ENCODE measurements at regions not wholly inside any gene's neighbourhood (a gene's known extent, or its start where the extent isn't known, plus 50 kb on each side); places are given as distances from the start of the nearest gene placed in this dataset.

DNA sequence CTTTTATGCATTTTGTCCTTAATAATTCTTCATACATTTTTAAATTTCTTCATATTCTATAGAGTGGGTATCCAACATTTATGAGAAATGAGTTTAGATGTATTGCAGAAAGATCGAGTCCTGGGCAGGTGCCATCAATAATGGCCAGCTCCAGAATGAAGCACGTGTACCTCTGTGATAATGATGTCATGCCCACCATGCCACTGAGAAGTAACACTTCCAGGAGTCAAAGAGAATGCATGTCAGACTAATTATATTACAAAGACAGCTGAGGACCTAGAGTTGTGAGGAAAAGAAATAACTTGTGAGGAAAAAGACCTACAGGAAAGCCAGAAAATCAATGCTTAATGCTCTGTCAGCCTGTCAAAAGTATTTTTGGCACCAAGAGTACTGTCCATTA is 157.4 kb upstream of the P2RY1 start:
- no peaks in the 10 kb centered on the region for H3K79me2 ChIP-seq (ENCODE audit: insufficient read depth, low read length)
- no peak overlapping the region for H3K27ac ChIP-seq (ENCODE audit: low read depth, low read length)
- no peak for TF ChIP-seq EZH2phosphoT487 (conservative IDR thresholded peaks at IDR 0.05; ENCODE audit: low read length)
- TF ChIP-seq, protein P1, sequence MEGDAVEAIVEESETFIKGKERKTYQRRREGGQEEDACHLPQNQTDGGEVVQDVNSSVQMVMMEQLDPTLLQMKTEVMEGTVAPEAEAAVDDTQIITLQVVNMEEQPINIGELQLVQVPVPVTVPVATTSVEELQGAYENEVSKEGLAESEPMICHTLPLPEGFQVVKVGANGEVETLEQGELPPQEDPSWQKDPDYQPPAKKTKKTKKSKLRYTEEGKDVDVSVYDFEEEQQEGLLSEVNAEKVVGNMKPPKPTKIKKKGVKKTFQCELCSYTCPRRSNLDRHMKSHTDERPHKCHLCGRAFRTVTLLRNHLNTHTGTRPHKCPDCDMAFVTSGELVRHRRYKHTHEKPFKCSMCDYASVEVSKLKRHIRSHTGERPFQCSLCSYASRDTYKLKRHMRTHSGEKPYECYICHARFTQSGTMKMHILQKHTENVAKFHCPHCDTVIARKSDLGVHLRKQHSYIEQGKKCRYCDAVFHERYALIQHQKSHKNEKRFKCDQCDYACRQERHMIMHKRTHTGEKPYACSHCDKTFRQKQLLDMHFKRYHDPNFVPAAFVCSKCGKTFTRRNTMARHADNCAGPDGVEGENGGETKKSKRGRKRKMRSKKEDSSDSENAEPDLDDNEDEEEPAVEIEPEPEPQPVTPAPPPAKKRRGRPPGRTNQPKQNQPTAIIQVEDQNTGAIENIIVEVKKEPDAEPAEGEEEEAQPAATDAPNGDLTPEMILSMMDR (IDR thresholded peaks at IDR 0.05; ENCODE audit: insufficient read depth, low read length, poor library complexity, severe bottlenecking): no peak
- no peaks in the 10 kb centered on the region for H3K9me3 ChIP-seq (ENCODE audit: insufficient read depth, low read length)
- no peaks in the 10 kb centered on the region for H3K9me2 ChIP-seq (replicated peaks; ENCODE audit: insufficient read depth, low read length)
- H3F3A ChIP-seq (ENCODE audit: insufficient read depth): no peaks in the 10 kb centered on the region
- H4K20me1 ChIP-seq (ENCODE audit: low read depth, low read length): no peaks in the 10 kb centered on the region
- no peak overlapping the region for H3K9ac ChIP-seq (ENCODE audit: low read length)
- H3K4me3 ChIP-seq (ENCODE audit: insufficient read depth, low read length, poor library complexity, severe bottlenecking): no peak overlapping the region
- no peaks in the 10 kb centered on the region for H3K36me3 ChIP-seq (ENCODE audit: low read length)
- no peaks in the 10 kb centered on the region for H3K27me3 ChIP-seq (ENCODE audit: low read length)
- H2AFZ ChIP-seq (ENCODE audit: low read depth, low read length, severe bottlenecking): no peak overlapping the region
- no peak overlapping the region for H3K4me2 ChIP-seq (ENCODE audit: low read depth, low read length, poor library complexity, severe bottlenecking)

DNA sequence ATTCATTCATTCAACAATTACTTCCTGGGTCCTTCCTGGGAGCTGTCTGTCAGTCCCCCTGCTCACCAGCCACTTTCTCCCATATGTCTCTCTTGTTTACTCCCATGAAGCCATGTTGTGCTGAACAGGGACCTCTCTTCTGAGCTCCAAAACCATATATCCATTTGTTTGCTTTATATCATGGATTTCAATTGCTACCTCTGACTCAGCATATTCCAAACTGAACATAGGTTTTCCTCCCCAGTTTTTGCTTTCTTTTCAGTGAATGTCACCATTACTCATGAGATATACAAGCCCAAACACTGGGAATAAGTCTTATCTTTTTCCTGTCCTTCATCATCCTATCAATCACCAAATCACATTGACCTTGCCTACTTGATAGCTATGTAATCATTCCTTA is 152.5 kb upstream of the P2RY1 start:
- H2AFZ ChIP-seq (ENCODE audit: low read depth, low read length, severe bottlenecking): no peak overlapping the region
- TF ChIP-seq, protein P1 (IDR thresholded peaks at IDR 0.05; ENCODE audit: insufficient read depth, low read length, poor library complexity, severe bottlenecking): no peak
- TF ChIP-seq EZH2phosphoT487 (conservative IDR thresholded peaks at IDR 0.05; ENCODE audit: low read length): no peak
- H3K9ac ChIP-seq (ENCODE audit: low read length): no peak overlapping the region
- H3F3A ChIP-seq (ENCODE audit: insufficient read depth): no peaks in the 10 kb centered on the region
- H3K36me3 ChIP-seq (ENCODE audit: low read length): no peaks in the 10 kb centered on the region
- H3K27ac ChIP-seq (ENCODE audit: low read depth, low read length): no peak overlapping the region
- no peaks in the 10 kb centered on the region for H4K20me1 ChIP-seq (ENCODE audit: low read depth, low read length)
- no peak overlapping the region for H3K4me2 ChIP-seq (ENCODE audit: low read depth, low read length, poor library complexity, severe bottlenecking)
- no peak overlapping the region for H3K4me3 ChIP-seq (ENCODE audit: insufficient read depth, low read length, poor library complexity, severe bottlenecking)
- no peaks in the 10 kb centered on the region for H3K79me2 ChIP-seq (ENCODE audit: insufficient read depth, low read length)
- H3K27me3 ChIP-seq (ENCODE audit: low read length): no peaks in the 10 kb centered on the region
- H3K9me2 ChIP-seq (replicated peaks; ENCODE audit: insufficient read depth, low read length): no peaks in the 10 kb centered on the region
- H3K9me3 ChIP-seq (ENCODE audit: insufficient read depth, low read length): no peaks in the 10 kb centered on the region

DNA sequence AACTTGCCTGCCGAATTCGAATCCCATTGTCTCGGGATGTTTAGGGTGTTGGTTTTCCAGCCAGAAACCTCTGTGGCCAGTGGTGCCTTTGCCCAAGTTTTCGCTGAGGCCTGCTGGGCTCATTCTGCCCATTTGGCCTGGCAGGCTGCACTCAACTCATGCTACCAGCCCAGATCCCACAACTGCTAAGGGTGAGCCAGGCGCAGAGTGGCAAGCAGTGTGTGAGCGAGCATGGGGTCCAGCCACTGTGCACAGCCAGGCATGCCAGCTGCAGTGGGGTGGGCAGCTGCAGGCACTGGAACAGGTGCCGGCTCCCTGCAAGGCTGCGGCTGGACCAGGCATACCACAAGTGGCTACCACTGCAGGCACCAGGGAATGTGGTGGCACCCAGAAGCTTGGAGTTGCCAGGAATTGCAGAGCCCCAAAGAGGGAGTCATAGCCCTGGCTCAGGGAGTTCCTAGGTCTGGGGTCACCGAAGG is 151.4 kb upstream of the P2RY1 start:
- Histone ChIP-seq H3K9me3 (ENCODE audit: insufficient read depth, low read length) (no peaks in the 10 kb centered on the region), H4K20me1 (ENCODE audit: low read depth, low read length) (no peaks in the 10 kb centered on the region), H3K79me2 (ENCODE audit: insufficient read depth, low read length) (no peaks in the 10 kb centered on the region), H3K4me3 (ENCODE audit: insufficient read depth, low read length, poor library complexity, severe bottlenecking) (no peak overlapping the region), H3K36me3 (ENCODE audit: low read length) (no peaks in the 10 kb centered on the region), H3K4me2 (ENCODE audit: low read depth, low read length, poor library complexity, severe bottlenecking) (no peak overlapping the region), H3K9me2 (replicated peaks; ENCODE audit: insufficient read depth, low read length) (no peaks in the 10 kb centered on the region), H3F3A (ENCODE audit: insufficient read depth) (no peaks in the 10 kb centered on the region), H2AFZ (ENCODE audit: low read depth, low read length, severe bottlenecking) (no peak overlapping the region), H3K27me3 (ENCODE audit: low read length) (no peaks in the 10 kb centered on the region), H3K27ac (ENCODE audit: low read depth, low read length) (no peak overlapping the region), H3K9ac (ENCODE audit: low read length) (no peak overlapping the region)
- no peak for TF ChIP-seq EZH2phosphoT487 (conservative IDR thresholded peaks at IDR 0.05; ENCODE audit: low read length)
- TF ChIP-seq, protein P1 (IDR thresholded peaks at IDR 0.05; ENCODE audit: insufficient read depth, low read length, poor library complexity, severe bottlenecking): no peak

Measured in SU-DHL-6 (cell line).